Cardiac muscle cell (in vitro differentiated cells and primary cell): ENCODE measurements at regions not wholly inside any gene's neighbourhood (a gene's known extent, or its start where the extent isn't known, plus 50 kb on each side); places are given as distances from the start of the nearest gene placed in this dataset.

Experiments used
- DNase-seq, 2 donors: peaks; one replicate each; pipeline versions ENCODE4 v3.0.0 to v3.0.0-alpha.2; 2010 to 2017; ENCODE audit warnings: low read depth in 1 of 2, low spot score in 1 of 2
- H3K27ac ChIP-seq: fragments of 200-600 bp; sonication (generic); 2 replicates; pipeline ENCODE4 v1.5.1; 2016
- H3K27me3 ChIP-seq: fragments of 200-600 bp; sonication (generic); 2 replicates; pipeline ENCODE4 v1.6.0; 2016; ENCODE audit warnings: control low read depth
- H3K36me3 ChIP-seq: fragments of 200-600 bp; sonication (generic); 2 replicates; pipeline ENCODE4 v1.5.1; 2016; ENCODE audit warnings: control low read depth
- H3K4me1 ChIP-seq: fragments of 200-600 bp; sonication (generic); 2 replicates; pipeline ENCODE4 v1.8.1; 2017; ENCODE audit warnings: low read depth, mild to moderate bottlenecking, mixed run types
- H3K4me3 ChIP-seq: fragments of 200-600 bp; sonication (generic); 2 replicates; pipeline ENCODE4 v1.5.1; 2016; ENCODE audit warnings: mild to moderate bottlenecking
- H3K9me3 ChIP-seq: fragments of 200-600 bp; sonication (generic); 2 replicates; pipeline ENCODE4 v1.5.1; 2017; ENCODE audit warnings: low read depth, mild to moderate bottlenecking, control low read depth
- TF ChIP-seq, protein P1 (sequence below): IDR thresholded peaks from 2 replicates; pipeline ENCODE4 v1.5.1; 2012; ENCODE audit warnings: low read depth, mild to moderate bottlenecking, low read length

DNA sequence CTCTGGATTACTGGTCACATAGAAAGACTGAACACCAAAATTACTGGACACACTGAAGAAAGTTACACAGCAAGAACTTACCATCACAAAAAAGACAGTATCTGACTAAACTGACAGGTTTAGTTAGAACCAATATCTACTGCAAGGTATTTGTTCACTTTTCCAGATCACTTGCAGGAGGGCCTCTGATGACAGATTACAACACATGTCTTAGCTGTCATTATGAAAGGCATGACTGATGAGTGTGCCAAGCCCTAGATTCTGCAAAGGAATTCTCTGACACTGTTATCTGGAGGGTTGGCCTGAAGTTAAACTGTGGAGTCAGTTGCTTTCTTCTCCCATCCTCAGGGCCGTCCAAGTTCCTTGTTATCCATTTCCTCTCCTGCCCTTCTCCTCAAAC is 242.7 kb downstream of the KIF20B start:
- H3K36me3 ChIP-seq, result no peaks in the 10 kb centered on the region

DNA sequence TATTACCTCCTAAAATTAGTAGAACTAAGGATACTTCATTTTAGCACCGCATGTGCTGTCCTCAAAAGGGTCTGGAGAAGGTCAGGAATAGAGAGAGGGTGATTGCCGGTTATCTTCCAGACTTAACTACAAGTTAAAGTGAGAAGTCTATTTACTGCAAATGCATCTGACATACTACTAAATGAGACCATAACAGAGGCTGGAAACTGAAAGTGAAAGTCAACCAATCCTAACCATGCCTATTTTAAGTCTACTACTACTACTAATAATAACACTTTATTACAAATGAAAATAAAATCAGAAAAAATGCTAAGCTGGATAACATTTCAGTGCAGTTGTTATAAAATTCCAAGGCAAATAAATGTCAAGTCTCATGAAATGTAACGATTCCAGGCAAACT is 244.7 kb downstream of the KIF20B start:
- H3K4me3 ChIP-seq, result no peak overlapping the region
- TF ChIP-seq, protein P1, sequence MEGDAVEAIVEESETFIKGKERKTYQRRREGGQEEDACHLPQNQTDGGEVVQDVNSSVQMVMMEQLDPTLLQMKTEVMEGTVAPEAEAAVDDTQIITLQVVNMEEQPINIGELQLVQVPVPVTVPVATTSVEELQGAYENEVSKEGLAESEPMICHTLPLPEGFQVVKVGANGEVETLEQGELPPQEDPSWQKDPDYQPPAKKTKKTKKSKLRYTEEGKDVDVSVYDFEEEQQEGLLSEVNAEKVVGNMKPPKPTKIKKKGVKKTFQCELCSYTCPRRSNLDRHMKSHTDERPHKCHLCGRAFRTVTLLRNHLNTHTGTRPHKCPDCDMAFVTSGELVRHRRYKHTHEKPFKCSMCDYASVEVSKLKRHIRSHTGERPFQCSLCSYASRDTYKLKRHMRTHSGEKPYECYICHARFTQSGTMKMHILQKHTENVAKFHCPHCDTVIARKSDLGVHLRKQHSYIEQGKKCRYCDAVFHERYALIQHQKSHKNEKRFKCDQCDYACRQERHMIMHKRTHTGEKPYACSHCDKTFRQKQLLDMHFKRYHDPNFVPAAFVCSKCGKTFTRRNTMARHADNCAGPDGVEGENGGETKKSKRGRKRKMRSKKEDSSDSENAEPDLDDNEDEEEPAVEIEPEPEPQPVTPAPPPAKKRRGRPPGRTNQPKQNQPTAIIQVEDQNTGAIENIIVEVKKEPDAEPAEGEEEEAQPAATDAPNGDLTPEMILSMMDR, result no peak
- H3K36me3 ChIP-seq, result no peaks in the 10 kb centered on the region
- H3K4me1 ChIP-seq, result no peaks in the 10 kb centered on the region
- DNase-seq, result peak in 1 of 2 donors; percentile 28
- no peaks in the 10 kb centered on the region for H3K27me3 ChIP-seq
- H3K27ac ChIP-seq, result no peak overlapping the region
- H3K9me3 ChIP-seq, result no peaks in the 10 kb centered on the region

More for the DNA sequence above, 242.7 kb downstream of the KIF20B start:
- no peaks in the 10 kb centered on the region for H3K27me3 ChIP-seq
- no peak overlapping the region for H3K27ac ChIP-seq
- H3K9me3 ChIP-seq, result no peaks in the 10 kb centered on the region
- no peaks in the 10 kb centered on the region for H3K4me1 ChIP-seq
- DNase-seq, result no peak
- TF ChIP-seq, protein P1, result no peak
- no peak overlapping the region for H3K4me3 ChIP-seq

DNA sequence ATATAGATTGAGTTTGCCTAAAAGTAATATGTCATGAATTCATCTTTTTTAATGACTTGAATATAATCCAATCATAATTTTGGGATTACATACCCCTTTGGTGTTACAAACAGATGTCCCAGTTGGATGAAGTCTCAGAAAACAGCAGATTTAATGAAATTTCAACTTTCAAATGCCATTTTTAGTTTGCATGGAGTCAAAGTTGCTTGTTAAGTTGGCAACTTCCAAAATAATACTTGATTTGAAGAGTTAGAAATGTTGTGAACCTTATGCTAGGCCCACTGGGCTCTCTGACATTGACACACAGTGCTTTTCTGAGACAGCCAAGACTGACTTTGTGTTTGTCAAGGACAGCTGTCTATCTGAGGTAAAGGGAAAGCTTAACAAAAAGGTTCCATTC is 248.1 kb downstream of the KIF20B start:
- no peaks in the 10 kb centered on the region for H3K36me3 ChIP-seq
- TF ChIP-seq, protein P1, result no peak

DNA sequence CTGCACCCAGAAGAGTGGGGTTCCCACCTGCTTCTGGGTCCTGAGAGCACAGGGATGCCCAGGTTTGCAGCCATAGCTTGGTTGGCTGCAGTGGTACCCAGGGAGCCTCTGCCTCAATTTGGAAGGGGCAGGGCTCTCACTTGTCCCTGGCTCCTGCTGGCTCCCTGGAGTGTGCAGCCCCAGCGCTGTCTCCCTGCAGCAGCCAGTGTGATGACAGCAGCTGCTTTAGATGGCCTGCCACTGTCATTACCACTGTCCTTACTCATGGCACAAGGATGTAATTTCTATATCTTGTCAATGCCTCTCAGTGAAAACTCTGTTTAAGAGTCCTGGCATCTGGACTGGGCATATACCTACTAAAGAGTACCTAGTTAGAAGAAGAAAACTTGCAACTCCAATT is 250.9 kb downstream of the KIF20B start:
- TF ChIP-seq, protein P1, result no peak
- Histone ChIP-seq H3K27me3 (no peaks in the 10 kb centered on the region), H3K4me3 (no peak overlapping the region), H3K36me3 (no peaks in the 10 kb centered on the region), H3K27ac (no peak overlapping the region), H3K4me1 (no peaks in the 10 kb centered on the region), H3K9me3 (no peaks in the 10 kb centered on the region)
- no peak for DNase-seq

More for the DNA sequence above, 248.1 kb downstream of the KIF20B start:
- no peaks in the 10 kb centered on the region for H3K9me3 ChIP-seq
- H3K27me3 ChIP-seq, result no peaks in the 10 kb centered on the region
- H3K27ac ChIP-seq, result no peak overlapping the region
- H3K4me3 ChIP-seq, result no peak overlapping the region
- DNase-seq, result no peak
- H3K4me1 ChIP-seq, result no peaks in the 10 kb centered on the region

DNA sequence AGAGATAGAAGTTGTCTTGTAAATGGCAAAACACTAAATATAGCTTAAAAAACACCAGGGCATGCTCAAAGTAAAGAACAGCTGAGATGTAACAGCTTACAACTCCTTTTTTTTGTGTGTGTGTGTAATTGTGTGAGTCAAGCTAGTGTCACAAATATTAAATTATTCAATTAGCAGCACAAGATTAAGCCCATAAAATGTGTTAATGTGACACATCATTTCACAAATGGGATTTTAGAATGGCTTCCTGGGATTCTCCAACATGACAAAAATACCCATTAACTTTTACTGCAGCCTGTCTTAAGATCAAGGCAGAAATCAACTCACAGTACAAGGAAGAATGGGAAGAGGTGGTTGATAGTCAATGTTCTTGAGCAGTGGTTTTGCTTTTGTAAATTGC is 251.4 kb downstream of the KIF20B start:
- no peaks in the 10 kb centered on the region for H3K27me3 ChIP-seq
- no peak overlapping the region for H3K27ac ChIP-seq
- no peak for DNase-seq
- TF ChIP-seq, protein P1, result no peak
- no peaks in the 10 kb centered on the region for H3K36me3 ChIP-seq
- H3K4me1 ChIP-seq, result no peaks in the 10 kb centered on the region
- H3K9me3 ChIP-seq, result no peaks in the 10 kb centered on the region
- H3K4me3 ChIP-seq, result no peak overlapping the region

GRCh38 chr10:89954061-89954460 is 252.7 kb downstream of the KIF20B start:
- no peaks in the 10 kb centered on the region for H3K36me3 ChIP-seq
- no peak overlapping the region for H3K27ac ChIP-seq
- H3K4me1 ChIP-seq, result no peaks in the 10 kb centered on the region
- no peaks in the 10 kb centered on the region for H3K27me3 ChIP-seq
- H3K4me3 ChIP-seq, result no peak overlapping the region
- TF ChIP-seq, protein P1, result no peak
- no peak for DNase-seq
- no peaks in the 10 kb centered on the region for H3K9me3 ChIP-seq
